GM21737 (cell line): ENCODE measurements at regions not wholly inside any gene's neighbourhood (a gene's known extent, or its start where the extent isn't known, plus 50 kb on each side); places are given as distances from the start of the nearest gene placed in this dataset.

Experiments used
- ATAC-seq: cut with Tn5 transposase; IDR thresholded peaks from one replicate; pipeline ENCODE4 v1.9.1; 2021; ENCODE audit warnings: mild to moderate bottlenecking, moderate library complexity; ENCODE audit not compliant: unreplicated experiment

GRCh38 chr4:181517491-181517890 lies 725.7 kb upstream of the TENM3 start:
- no peak for ATAC-seq

DNA sequence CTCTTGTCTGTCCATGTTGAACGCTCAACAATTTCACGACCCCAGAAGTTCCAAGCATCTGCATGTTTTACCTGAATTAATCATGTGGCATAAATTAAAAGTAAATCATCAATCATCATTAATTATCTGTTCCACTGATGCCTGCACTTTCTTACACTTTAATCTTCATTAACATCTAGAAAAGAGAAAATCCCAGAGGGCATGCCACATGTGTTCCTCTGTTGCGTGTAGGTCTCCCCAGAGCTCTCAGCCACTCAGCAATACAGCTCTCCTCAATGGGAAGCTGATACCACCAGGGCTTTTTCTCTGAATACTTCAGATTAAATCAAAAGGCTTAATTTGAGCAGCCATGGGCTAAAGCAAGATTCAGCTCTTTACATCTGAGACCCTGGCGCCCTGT lies 722.4 kb upstream of the TENM3 start:
- no peak for ATAC-seq

DNA sequence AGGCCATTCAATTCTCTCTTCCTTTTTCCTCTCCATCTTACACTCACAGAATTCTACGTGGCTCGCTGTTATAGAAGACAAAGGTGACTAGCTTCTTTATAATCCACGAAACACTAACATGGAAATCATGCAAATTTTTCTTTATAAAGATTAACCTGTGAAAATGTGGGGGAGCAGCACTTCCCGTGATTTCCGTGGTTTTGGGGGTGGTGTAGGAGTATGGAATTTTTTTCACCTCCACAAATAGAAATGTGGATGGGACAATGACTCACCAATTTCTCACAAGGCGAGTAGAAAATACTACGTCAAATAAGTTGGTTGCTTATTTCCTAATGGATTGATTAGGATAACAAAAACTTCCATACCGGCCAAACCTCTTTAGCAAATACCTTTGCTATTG lies 719.2 kb upstream of the TENM3 start:
- ATAC-seq: no peak

DNA sequence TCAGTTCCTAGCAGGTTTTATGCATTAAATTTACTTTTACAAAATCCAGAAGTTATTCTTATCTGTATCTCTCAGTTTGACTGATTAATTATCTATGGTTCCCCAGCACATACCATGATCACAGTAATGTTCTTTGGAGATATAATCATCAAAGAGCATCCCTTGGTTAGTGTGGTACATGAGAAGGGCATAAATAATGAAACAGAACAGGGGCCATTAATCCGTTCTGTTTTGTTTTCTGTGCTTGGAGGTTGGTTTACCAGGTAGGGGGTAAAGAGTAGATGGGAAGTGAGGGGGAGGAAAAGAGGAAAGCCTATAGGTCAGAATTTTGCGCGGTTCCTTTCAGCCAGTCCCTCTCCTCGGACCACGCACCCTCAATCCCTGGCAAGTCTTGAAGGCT lies 718.7 kb upstream of the TENM3 start:
- no peak for ATAC-seq

DNA sequence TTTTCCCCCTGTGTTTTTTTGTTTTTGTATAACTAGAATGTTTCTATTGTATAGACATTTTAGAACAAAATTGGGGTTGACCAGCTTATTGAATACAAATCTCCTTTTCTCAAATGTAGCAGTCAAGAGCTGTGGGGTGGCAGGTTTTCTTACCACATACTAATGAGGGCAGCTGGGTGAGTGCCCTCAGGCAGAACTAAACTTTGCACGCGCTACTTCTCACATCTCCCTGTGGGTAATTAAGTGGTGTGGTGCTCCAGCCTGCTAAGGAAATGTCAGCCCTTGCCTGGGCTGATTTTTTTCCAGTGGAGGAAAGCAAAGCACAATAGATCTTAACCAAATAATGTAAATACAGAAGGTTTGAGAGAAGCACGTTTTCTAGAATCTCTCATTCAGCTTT lies 717.6 kb upstream of the TENM3 start:
- no peak for ATAC-seq

- no peak for ATAC-seq
Measured at GRCh38 chr4:181528570-181529184, 714.5 kb upstream of the TENM3 start.

DNA sequence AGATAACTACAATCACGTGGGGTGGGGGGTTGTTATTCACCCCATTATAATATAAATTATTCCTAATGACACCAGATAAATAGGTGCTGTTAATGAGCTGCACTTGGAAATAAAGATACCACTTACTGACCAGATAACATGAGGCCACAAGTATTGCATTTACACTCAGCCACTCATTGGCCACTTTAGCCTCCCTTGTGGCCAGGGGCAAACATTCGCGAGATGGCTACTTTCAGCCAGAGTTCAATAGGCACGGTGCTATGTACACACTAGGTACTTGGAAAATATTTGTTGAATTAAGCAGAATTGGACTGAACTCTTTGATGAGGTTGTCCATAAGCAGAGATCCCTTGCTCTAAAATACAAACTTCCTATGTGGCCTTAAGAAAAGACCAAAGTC lies 713.7 kb upstream of the TENM3 start:
- ATAC-seq: no peak

DNA sequence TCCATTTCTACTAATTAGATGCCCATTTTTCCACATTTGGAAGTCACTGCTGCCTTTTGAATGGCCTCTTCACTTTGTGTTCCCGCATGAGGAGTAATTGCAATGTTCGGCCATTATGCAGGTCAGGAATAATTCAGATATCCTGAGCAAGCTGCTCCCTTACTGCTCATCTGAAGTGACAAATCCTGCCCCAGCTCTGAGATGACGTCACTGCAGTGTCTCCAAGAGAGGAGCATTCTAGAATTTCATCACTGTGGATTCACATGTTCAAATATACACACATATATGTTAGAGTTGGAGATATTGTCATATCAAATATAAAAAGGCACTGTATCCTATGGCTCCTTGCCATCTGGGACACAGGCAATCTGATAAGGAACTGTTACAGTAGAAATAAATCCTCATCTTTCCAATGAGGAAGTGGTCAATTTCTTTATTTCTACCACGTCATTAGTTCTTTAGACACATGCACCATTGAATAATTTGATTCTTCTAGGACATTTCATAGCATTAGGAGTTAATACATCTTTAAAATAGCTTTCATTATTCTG lies 706.9 kb upstream of the TENM3 start:
- no peak for ATAC-seq

GRCh38 chr4:181536811-181537434 lies 706.3 kb upstream of the TENM3 start:
- ATAC-seq: no peak

DNA sequence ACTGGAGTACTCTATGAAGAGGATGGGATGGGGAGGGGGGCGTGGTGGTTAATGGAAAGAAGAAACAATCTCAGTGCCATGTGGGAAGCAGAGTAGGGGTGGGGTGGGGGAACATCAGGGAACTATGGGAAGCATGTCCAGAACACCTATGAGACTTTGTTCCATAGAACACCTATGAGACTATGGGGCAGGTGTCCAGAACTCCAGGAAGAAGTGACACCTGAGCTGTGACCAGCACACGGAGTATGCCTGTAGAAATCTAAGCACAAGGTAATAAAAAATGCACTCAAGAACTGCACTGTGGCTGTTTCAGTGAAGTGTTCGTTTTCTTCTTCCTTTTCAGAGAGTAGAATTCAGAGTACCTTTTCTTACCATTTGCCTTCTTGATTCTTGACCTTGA lies 704.8 kb upstream of the TENM3 start:
- ATAC-seq: no peak

- ATAC-seq: no peak
Measured at GRCh38 chr4:181541396-181541795, 701.8 kb upstream of the TENM3 start.

DNA sequence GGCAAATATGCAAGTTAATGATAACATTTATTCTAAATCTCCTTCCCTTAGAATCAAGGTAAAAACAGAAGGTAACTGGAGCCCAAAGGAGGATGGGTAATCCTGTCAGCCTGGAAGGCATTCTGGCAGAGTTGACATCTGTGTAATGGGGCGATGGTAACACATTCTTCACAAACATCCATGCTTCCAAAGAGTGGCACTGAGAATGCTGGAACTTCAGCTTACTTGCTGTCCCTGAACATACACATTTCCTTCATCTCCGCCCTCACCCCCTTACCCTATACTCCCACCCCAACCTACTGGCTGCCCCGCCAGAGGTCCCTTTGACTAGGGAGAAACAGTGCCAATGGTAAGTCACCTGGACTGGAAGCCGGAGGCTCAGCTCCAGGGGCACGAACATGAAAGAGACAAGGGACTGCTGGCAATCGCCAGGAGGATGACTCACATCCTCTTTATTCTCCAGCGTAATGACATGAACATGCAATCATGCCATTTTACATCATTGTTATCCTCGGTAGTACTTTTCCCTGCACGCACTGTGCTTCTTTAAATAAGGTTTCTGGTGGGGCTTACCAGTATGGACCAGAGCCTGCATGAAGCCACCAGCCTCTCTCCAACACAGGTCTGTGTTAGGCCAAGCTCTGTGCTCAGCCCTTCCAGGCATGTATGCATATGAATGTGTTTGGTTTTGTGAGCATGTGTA lies 694.2 kb upstream of the TENM3 start:
- ATAC-seq: no peak

DNA sequence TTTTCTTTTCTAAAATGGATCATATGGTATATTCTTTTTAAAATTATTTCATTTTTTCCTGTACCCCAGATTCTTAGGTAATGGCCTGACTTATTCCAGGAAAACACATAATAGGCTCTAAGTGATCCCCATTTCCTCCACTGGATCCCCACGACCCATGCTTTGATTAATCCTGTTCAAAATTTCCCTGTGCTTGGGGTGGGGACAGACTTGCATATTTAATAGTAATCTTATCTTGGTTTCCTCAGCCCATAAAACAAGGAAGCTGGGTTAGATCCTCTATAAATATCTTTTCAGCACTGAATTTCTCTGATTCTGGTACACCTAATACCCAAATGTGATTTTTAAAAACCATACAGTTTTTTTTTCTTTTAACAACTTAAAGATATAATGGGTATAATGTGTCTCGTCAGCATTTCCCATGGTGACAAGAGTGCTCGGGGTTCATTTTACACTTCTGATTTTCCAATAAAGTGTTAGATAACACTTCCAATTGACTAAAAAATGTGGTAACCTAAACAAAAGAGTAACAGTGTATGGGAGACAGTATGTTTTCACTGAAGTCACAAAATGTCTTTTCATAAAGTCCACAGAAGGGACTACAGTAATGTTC lies 693.5 kb upstream of the TENM3 start:
- no peak for ATAC-seq

DNA sequence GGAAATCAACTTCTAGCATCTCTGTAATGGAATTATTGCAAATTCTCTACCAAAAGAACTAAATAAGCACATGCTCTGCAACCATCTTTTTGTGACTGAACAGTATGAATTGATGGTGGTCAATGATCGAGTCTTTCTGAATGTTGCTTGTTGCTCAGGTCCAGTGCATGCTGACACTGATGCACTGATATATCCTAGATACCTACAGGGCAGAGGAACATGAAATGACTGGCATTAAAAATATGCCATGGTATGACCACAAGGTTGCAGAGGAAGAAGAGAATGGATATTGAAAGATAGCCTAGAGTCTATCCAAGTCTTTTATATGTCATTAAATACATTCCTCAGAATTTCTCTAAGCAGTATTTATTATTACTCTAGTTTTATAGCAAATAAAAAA lies 692.8 kb upstream of the TENM3 start:
- no peak for ATAC-seq

- no peak for ATAC-seq
Measured at GRCh38 chr4:181559637-181560036, 683.6 kb upstream of the TENM3 start.

DNA sequence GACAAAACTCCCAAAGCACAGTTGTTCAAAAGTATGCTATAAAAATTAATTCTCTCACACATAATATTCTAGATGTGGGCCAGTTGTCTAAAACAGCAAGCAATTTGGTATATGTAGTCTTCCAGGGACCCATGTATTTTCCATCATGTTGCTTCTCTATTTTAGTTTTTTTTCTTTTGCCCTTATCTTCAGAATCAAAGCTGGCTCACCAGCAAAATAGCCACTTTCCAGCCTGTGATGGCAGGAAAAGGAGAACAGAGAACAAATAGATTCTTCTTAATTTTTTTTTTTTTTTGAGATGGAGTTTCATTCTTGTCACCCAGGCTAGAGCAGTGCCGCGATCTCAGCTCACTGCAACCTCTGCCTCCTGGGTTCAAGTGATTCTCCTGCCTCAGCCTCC lies 680.8 kb upstream of the TENM3 start:
- no peak for ATAC-seq

GRCh38 chr4:181564625-181565024 lies 678.6 kb upstream of the TENM3 start:
- no peak for ATAC-seq

GRCh38 chr4:181566490-181566889 lies 676.7 kb upstream of the TENM3 start:
- ATAC-seq: no peak

DNA sequence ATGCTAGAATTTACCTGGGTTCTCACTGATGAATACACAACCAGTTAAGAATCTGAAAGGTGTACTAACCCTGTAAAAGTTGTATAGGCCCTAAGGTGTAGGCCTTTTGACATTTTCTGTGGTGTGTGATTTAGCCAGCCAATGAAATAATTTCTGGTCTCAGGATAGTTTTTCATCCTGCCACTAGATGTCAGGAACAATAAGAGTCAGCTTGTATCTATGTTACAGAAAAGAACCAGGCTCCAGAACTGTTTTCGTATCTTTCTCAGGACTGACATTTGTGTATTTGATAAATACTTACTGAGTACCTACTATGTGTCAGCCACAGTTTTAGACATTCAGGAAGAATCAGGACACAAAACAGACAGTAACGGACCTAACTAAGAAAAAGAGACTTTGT lies 673.6 kb upstream of the TENM3 start:
- peak; percentile 68 for ATAC-seq

GRCh38 chr4:181578911-181579310 lies 664.3 kb upstream of the TENM3 start:
- no peak for ATAC-seq

DNA sequence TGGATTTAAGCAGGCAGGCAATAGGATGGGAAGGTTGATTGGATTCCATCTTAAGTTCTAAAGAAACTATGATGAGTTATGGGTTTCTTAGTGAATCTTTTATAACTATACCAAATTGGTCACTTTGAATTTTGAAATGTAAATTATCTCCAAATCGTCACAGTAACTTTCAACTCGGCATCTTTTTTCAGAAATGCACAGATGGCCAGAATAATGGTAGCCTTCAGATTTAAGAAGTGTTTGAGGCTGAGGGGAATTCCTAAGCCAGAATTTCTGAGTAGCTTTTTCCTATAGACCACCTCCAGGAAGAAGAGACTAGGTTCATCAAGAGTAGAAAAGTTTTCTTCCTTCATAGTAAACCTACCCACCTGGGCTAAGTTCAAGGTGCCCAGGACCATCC lies 663.7 kb upstream of the TENM3 start:
- no peak for ATAC-seq

- ATAC-seq: no peak
Measured at GRCh38 chr4:181581983-181582382, 661.2 kb upstream of the TENM3 start.
